K562 (cell line): ENCODE measurements at regions not wholly inside any gene's neighbourhood (a gene's known extent, or its start where the extent isn't known, plus 50 kb on each side); places are given as distances from the start of the nearest gene placed in this dataset.

Source experiments
- ATAC-seq: fragments of 200-7000 bp; cut with Tn5 transposase; 3 replicates; pipeline ENCODE4 v1.9.1; 2020; ENCODE audit warnings: moderate library complexity
- BruUV-seq: library from RNA; stranded (reverse); fragments of 400-500 nt; replicated peaks from 2 replicates; lab custom pipeline; 2021; lab: Mats Ljungman, UMichigan
- CTCF ChIA-PET: fragments of 300-600 bp; formaldehyde crosslinking; extraction: SDS; loops from one replicate; lab custom pipeline; 2021; ENCODE audit warnings: low intra/inter-chr PET ratio; lab: Yijun Ruan, JAX
- POLR2A ChIA-PET: fragments of 300-600, 350-650 bp; sonication (Branson Sonifier 250); formaldehyde crosslinking; extraction: SDS; loops from one replicate; lab custom pipeline; 2021; ENCODE audit warnings: antibody characterized with exemption, inconsistent platforms; lab: Yijun Ruan, JAX
- DNase-seq, 4 experiments: peaks; one replicate each; pipeline versions ENCODE4 v3.0.0 to v3.0.0-alpha.2; 2011 to 2018; ENCODE audit warnings: low spot score in 3 of 4, mixed read lengths in 3 of 4; ENCODE audit errors: extremely low read depth in 1 of 4
- FAIRE-seq: peaks from 2 replicates; lab custom pipeline; 2011; peaks lifted over from hg19 to GRCh38; lab: Jason Lieb, UNC
- H2AFZ ChIP-seq: 2 replicates; pipeline ENCODE4 v1.6.0; 2011; ENCODE audit warnings: low read depth, low read length, control low read depth, inconsistent platforms
- H3K27ac ChIP-seq: fragments of 200-600 bp; 3 replicates; pipeline ENCODE4 v1.8.0; 2011; ENCODE audit warnings: low read depth, mild to moderate bottlenecking, control low read depth, inconsistent platforms, low read length, moderate library complexity, mixed read lengths; ENCODE audit errors: extremely low read depth
- H3K27me3 ChIP-seq, 2 experiments: fragments of 300-600 bp in 1 of 2; 2 replicates in 1 of 2; 3 replicates in 1 of 2; pipeline versions ENCODE4 v1.6.0 to v1.8.0; 2011; ENCODE audit warnings: inconsistent platforms in 2 of 2, low read length in 2 of 2, mild to moderate bottlenecking in 1 of 2, mixed read lengths in 1 of 2, moderate library complexity in 1 of 2; ENCODE audit not compliant: control insufficient read depth in 2 of 2, insufficient read depth in 2 of 2
- H3K36me3 ChIP-seq: fragments of 300-600 bp; 3 replicates; pipeline ENCODE4 v1.8.0; 2011; ENCODE audit warnings: mild to moderate bottlenecking, low read length, inconsistent platforms; ENCODE audit not compliant: control insufficient read depth, insufficient read depth
- H3K4me1 ChIP-seq, 2 experiments: fragments of 200-600 bp in 1 of 2; replicated peaks in 1 of 2; 2 replicates in 1 of 2; 3 replicates in 1 of 2; pipeline versions ENCODE4 v1.5.1 to v1.8.0; 2011; ENCODE audit warnings: inconsistent platforms in 2 of 2, low read length in 2 of 2, mild to moderate bottlenecking in 1 of 2, mixed read lengths in 1 of 2, moderate library complexity in 1 of 2; ENCODE audit not compliant: control insufficient read depth in 2 of 2, insufficient read depth in 2 of 2
- H3K4me2 ChIP-seq: 2 replicates; pipeline ENCODE4 v1.6.1; 2011; ENCODE audit warnings: low read length, control low read depth, inconsistent platforms, mixed read lengths; ENCODE audit not compliant: insufficient read depth
- H3K4me3 ChIP-seq: fragments of 200-600 bp; sonication (generic), shearing (Covaris generic); 2 replicates; pipeline ENCODE4 v1.5.1; 2016; ENCODE audit warnings: control low read depth, inconsistent platforms
- H3K79me2 ChIP-seq: fragments of 200-600 bp; 3 replicates; pipeline ENCODE4 v1.8.0; 2011; ENCODE audit warnings: low read length, inconsistent platforms; ENCODE audit not compliant: control insufficient read depth, insufficient read depth
- H3K9ac ChIP-seq, 2 experiments: 2 replicates each; pipeline versions ENCODE4 v1.6.0 to v1.6.1; 2011; ENCODE audit warnings: low read depth in 2 of 2, low read length in 2 of 2, control low read depth in 1 of 2, inconsistent platforms in 1 of 2, mild to moderate bottlenecking in 1 of 2, mixed read lengths in 1 of 2; ENCODE audit not compliant: insufficient read depth in 1 of 2
- H3K9me1 ChIP-seq: one replicate; pipeline ENCODE4 v1.6.0; 2011; ENCODE audit warnings: inconsistent platforms, mild to moderate bottlenecking, low read length, moderate library complexity; ENCODE audit not compliant: control insufficient read depth, insufficient read depth
- H3K9me3 ChIP-seq: replicated peaks from 2 replicates; pipeline ENCODE4 v1.5.1; 2011; ENCODE audit warnings: low read depth, low read length, inconsistent platforms; ENCODE audit not compliant: control insufficient read depth, insufficient read depth
- H4K20me1 ChIP-seq: replicated peaks from 2 replicates; pipeline ENCODE4 v1.6.1; 2011; ENCODE audit warnings: low read length, inconsistent platforms, mixed read lengths; ENCODE audit not compliant: control insufficient read depth, insufficient read depth
- CHD7 ChIP-seq: fragments of 200-600 bp; sonication (generic); IDR thresholded peaks from one replicate; pipeline ENCODE4 v1.6.1; 2012; ENCODE audit warnings: mild to moderate bottlenecking, low read depth, low read length, inconsistent platforms
- POLR2G ChIP-seq: fragments of 200-400 bp; formaldehyde crosslinking; IDR thresholded peaks from 2 replicates; pipeline ENCODE4 v1.6.1; 2017; ENCODE audit warnings: low read depth, mild to moderate bottlenecking, antibody characterized with exemption, low read length, moderate library complexity
- RBBP5 ChIP-seq: fragments of 200-600 bp; sonication (generic); IDR thresholded peaks from 2 replicates; pipeline ENCODE4 v1.6.1; 2012; ENCODE audit warnings: borderline replicate concordance, mild to moderate bottlenecking, low read length, control low read depth, inconsistent platforms; ENCODE audit not compliant: insufficient read depth, poor library complexity, severe bottlenecking
- ZC3H8 ChIP-seq: fragments of 450-650 bp; IDR thresholded peaks from 2 replicates; pipeline ENCODE4 v1.6.1; 2017
- ZNF280B ChIP-seq: fragments of 250-450 bp; sonication (Bioruptor Pico); IDR thresholded peaks from 2 replicates; pipeline ENCODE4 v1.5.1; 2021; ENCODE audit warnings: mild to moderate bottlenecking
- WGBS: fragments of 100-300 bp; shearing (Covaris generic); methylation state at CpG from one replicate; pipeline ENCODE4 v1.1.6; 2016; ENCODE audit warnings: low coverage, mixed read lengths; ENCODE audit not compliant: insufficient coverage; ENCODE audit errors: missing lambda C conversion rate; 5-methylcytosine and 5-hydroxymethylcytosine counted together
- in situ Hi-C: fragments of 300-500 bp; cut with MboI; formaldehyde crosslinking; loops from 4 replicates; pipeline ENCODE4 v1.15.0; 2018; ENCODE audit warnings: inconsistent platforms, mixed read lengths
- intact Hi-C: fragments of 100-400 bp; cut with micrococcal nuclease; formaldehyde crosslinking; loops from 2 replicates; pipeline ENCODE4 v1.14.2; 2022
- TF ChIP-seq, protein P1 (sequence below), 2 experiments: IDR thresholded peaks; 2 replicates each; pipeline ENCODE4 v1.6.1; 2011; ENCODE audit warnings: borderline replicate concordance in 1 of 2, control low read depth in 1 of 2, low read depth in 1 of 2, low read length in 1 of 2, mild to moderate bottlenecking in 1 of 2, mixed read lengths in 1 of 2, moderate library complexity in 1 of 2; ENCODE audit not compliant: insufficient read depth in 1 of 2, insufficient read length in 1 of 2, poor library complexity in 1 of 2, severe bottlenecking in 1 of 2; ENCODE audit errors: extremely low read depth in 1 of 2

DNA sequence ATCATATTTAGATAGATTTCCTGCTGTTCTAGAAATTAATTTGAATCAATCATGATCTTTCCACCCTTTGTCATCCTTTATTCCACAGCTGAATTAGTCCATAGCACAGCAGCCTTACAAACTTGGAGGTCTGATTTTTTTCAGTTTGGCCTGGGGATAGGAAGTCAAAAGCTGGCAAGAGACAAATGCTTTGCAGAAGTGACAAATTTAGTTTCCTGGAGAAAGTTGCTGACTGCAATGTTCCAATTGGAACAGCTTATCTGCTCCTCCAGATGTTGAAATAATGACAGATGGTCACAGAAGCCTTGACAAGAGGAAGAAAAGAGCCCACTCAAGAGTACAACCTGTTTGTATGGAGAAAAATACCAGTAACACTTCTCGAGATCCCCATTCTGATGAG lies 1276.1 kb upstream of the CDH8 start:
- in situ Hi-C loops (no loop called here), intact Hi-C loops (no loop called here)
- 0% methylated on average over 1 of the region's 1 CpG for WGBS
- H3K36me3 ChIP-seq = no peaks in the 10 kb centered on the region
- no peak overlapping the region for H3K4me2 ChIP-seq
- no peak for FAIRE-seq
- ATAC-seq = no peak
- H3K27ac ChIP-seq = no peak overlapping the region
- ChIA-PET CTCF (no interaction called here), POLR2A (no interaction called here)
- no TSS peak for BruUV-seq
- no peaks in the 10 kb centered on the region for H3K4me1 ChIP-seq
- no peak overlapping the region for H3K9ac ChIP-seq
- H3K9me3 ChIP-seq = 0 out of 2 replicates have a peak, but pooled peaks cover 2% of the 10 kb centered on the region
- H4K20me1 ChIP-seq = no peaks in the 10 kb centered on the region
- TF ChIP-seq ZNF280B (CRISPR knock-in tag) (no peak), CHD7 (no peak), POLR2G (no peak), RBBP5 (no peak), ZC3H8 (no peak)
- TF ChIP-seq, protein P1, sequence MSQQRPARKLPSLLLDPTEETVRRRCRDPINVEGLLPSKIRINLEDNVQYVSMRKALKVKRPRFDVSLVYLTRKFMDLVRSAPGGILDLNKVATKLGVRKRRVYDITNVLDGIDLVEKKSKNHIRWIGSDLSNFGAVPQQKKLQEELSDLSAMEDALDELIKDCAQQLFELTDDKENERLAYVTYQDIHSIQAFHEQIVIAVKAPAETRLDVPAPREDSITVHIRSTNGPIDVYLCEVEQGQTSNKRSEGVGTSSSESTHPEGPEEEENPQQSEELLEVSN (IDR thresholded peaks at IDR 0.05; ENCODE audit: borderline replicate concordance in 1 of 2, extremely low read depth in 1 of 2, insufficient read depth in 1 of 2, insufficient read length in 1 of 2, low read depth in 1 of 2, low read length in 1 of 2, poor library complexity in 1 of 2, severe bottlenecking in 1 of 2) = no peak
- H2AFZ ChIP-seq = no peak overlapping the region
- H3K79me2 ChIP-seq = no peaks in the 10 kb centered on the region
- DNase-seq = no peak
- no peak overlapping the region for H3K4me3 ChIP-seq
- no peaks in the 10 kb centered on the region for H3K9me1 ChIP-seq
- H3K27me3 ChIP-seq = no peaks in the 10 kb centered on the region
